ENCODE measurements at regions not wholly inside any gene's neighbourhood (a gene's known extent, or its start where the extent isn't known, plus 50 kb on each side); places are given as distances from the start of the nearest gene placed in this dataset.

GRCh38 chr5:170442391-170442790 lies 53.2 kb upstream of the KCNMB1 start:
- no peak for TF ChIP-seq CTCF (IDR thresholded peaks at IDR 0.05)
- no peak for TF ChIP-seq POLR2A (IDR thresholded peaks at IDR 0.05)
